Prostate gland (tissue), 2 donors: ENCODE measurements at regions not wholly inside any gene's neighbourhood (a gene's known extent, or its start where the extent isn't known, plus 50 kb on each side); places are given as distances from the start of the nearest gene placed in this dataset.

Experiments
- DNase-seq: peaks from one replicate; pipeline ENCODE4 v3.0.0-alpha.2; 2019; ENCODE audit warnings: low spot score
- H3K27ac ChIP-seq, 2 donors: fragments of 200-600 bp; sonication (generic); 2 replicates each; pipeline ENCODE4 v1.5.1; 2017 to 2019
- H3K27me3 ChIP-seq: fragments of 200-600 bp; sonication (generic); replicated peaks from 2 replicates; pipeline ENCODE4 v1.5.1; 2019; ENCODE audit not compliant: insufficient read depth
- H3K36me3 ChIP-seq, 2 donors: fragments of 200-600 bp; sonication (generic); 1 replicate in 1 of 2; 2 replicates in 1 of 2; pipeline versions ENCODE4 v1.5.1 to v1.8.1; 2017 to 2019
- H3K4me1 ChIP-seq: fragments of 200-600 bp; sonication (generic); replicated peaks from 2 replicates; pipeline ENCODE4 v1.5.1; 2019
- H3K4me3 ChIP-seq, 2 donors: fragments of 200-600 bp; sonication (generic); 2 replicates each; pipeline ENCODE4 v1.5.1; 2017 to 2019
- H3K9me3 ChIP-seq: fragments of 200-600 bp; sonication (generic); 2 replicates; pipeline ENCODE4 v1.5.1; 2017
- CTCF ChIP-seq, 4 experiments: fragments of 200-600 bp in 2 of 4; fragments of 450-650 bp in 2 of 4; sonication (generic) in 2 of 4; IDR thresholded peaks; 1 replicate in 3 of 4; 2 replicates in 1 of 4; pipeline ENCODE4 v1.5.1; 2016 to 2019; ENCODE audit warnings: antibody characterized with exemption in 4 of 4, mild to moderate bottlenecking in 2 of 4, moderate library complexity in 2 of 4
- POLR2A ChIP-seq: fragments of 450-650 bp; IDR thresholded peaks from one replicate; pipeline ENCODE4 v1.6.1; 2016; ENCODE audit warnings: antibody characterized with exemption, mild to moderate bottlenecking
- POLR2AphosphoS5 ChIP-seq: sonication (generic); formaldehyde crosslinking; IDR thresholded peaks from one replicate; pipeline ENCODE4 v1.6.1; 2017; ENCODE audit warnings: antibody characterized with exemption
- WGBS: methylation state at CpG from one replicate; pipeline ENCODE4 v1.1.5; 2018; 5-methylcytosine and 5-hydroxymethylcytosine counted together
- intact Hi-C: fragments of 100-400 bp; cut with DNase I; formaldehyde crosslinking; loops from one replicate; pipeline ENCODE4 v1.14.2; 2022

- intact Hi-C loops = no loop called here
- no peaks in the 10 kb centered on the region for H3K36me3 ChIP-seq
- 24% methylated on average over 2 of the region's 2 CpGs for WGBS
- H3K4me3 ChIP-seq = no peak overlapping the region
- no peak for DNase-seq
- no peaks in the 10 kb centered on the region for H3K9me3 ChIP-seq
- no peaks in the 10 kb centered on the region for H3K4me1 ChIP-seq
- H3K27me3 ChIP-seq = no peaks in the 10 kb centered on the region
- H3K27ac ChIP-seq = no peak overlapping the region
- TF ChIP-seq POLR2AphosphoS5 = no peak
- no peak for TF ChIP-seq POLR2A
- no peak for TF ChIP-seq CTCF (IDR thresholded peaks at IDR 0.05)
These were observed 131.5 kb upstream of the FGGY start for GRCh38 chr1:59165353-59165752.

- intact Hi-C loops = no loop called here
- no peaks in the 10 kb centered on the region for H3K27me3 ChIP-seq
- 77% methylated on average over 1 of the region's 1 CpG for WGBS
- no peak overlapping the region for H3K4me3 ChIP-seq
- no peak for DNase-seq
- no peak overlapping the region for H3K27ac ChIP-seq
- no peaks in the 10 kb centered on the region for H3K4me1 ChIP-seq
- H3K9me3 ChIP-seq = no peaks in the 10 kb centered on the region
- H3K36me3 ChIP-seq = no peaks in the 10 kb centered on the region
- TF ChIP-seq CTCF (IDR thresholded peaks at IDR 0.05) (no peak), POLR2A (no peak), POLR2AphosphoS5 (no peak)
These were observed 127.2 kb upstream of the FGGY start for GRCh38 chr1:59169703-59170102.

GRCh38 chr1:59170659-59171058 lies 126.2 kb upstream of the FGGY start:
- no peaks in the 10 kb centered on the region for H3K9me3 ChIP-seq
- H3K27ac ChIP-seq = no peak overlapping the region
- H3K4me1 ChIP-seq = no peaks in the 10 kb centered on the region
- WGBS = 89% methylated on average over 3 of the region's 3 CpGs
- no peak for TF ChIP-seq POLR2A
- no peaks in the 10 kb centered on the region for H3K36me3 ChIP-seq
- no peaks in the 10 kb centered on the region for H3K27me3 ChIP-seq
- no peak overlapping the region for H3K4me3 ChIP-seq
- intact Hi-C loops = no loop called here
- DNase-seq = no peak

GRCh38 chr1:59171788-59172187 lies 125.1 kb upstream of the FGGY start:
- H3K27ac ChIP-seq = no peak overlapping the region
- H3K4me1 ChIP-seq = no peaks in the 10 kb centered on the region
- H3K27me3 ChIP-seq = no peaks in the 10 kb centered on the region
- WGBS = 87% methylated on average over 4 of the region's 4 CpGs
- TF ChIP-seq POLR2A (no peak), POLR2AphosphoS5 (no peak), CTCF (IDR thresholded peaks at IDR 0.05) (no peak)
- no peak overlapping the region for H3K4me3 ChIP-seq
- intact Hi-C loops = no loop called here
- DNase-seq = no peak
- no peaks in the 10 kb centered on the region for H3K36me3 ChIP-seq
- no peaks in the 10 kb centered on the region for H3K9me3 ChIP-seq

- Histone ChIP-seq H3K36me3 (no peaks in the 10 kb centered on the region), H3K4me1 (no peaks in the 10 kb centered on the region), H3K4me3 (no peak overlapping the region), H3K9me3 (no peaks in the 10 kb centered on the region), H3K27ac (no peak overlapping the region), H3K27me3 (no peaks in the 10 kb centered on the region)
- no peak for DNase-seq
- 73% methylated on average over 1 of the region's 1 CpG for WGBS
- TF ChIP-seq POLR2A (no peak), POLR2AphosphoS5 (no peak), CTCF (IDR thresholded peaks at IDR 0.05) (no peak)
- intact Hi-C loops = no loop called here
These were observed 124.2 kb upstream of the FGGY start for GRCh38 chr1:59172693-59173092.
